Coronary artery (tissue), 2 donors: ENCODE measurements at regions not wholly inside any gene's neighbourhood (a gene's known extent, or its start where the extent isn't known, plus 50 kb on each side); places are given as distances from the start of the nearest gene placed in this dataset.

ENCODE experiments used
- DNase-seq: peaks from one replicate; pipeline ENCODE4 v3.0.0-alpha.2; 2017; ENCODE audit warnings: low spot score
- H3K27ac ChIP-seq, 2 donors: fragments of 200-600 bp; sonication (generic); one replicate each; pipeline ENCODE4 v1.5.1; 2016 to 2019
- H3K4me3 ChIP-seq: fragments of 200-600 bp; sonication (generic); 2 replicates; pipeline ENCODE4 v1.5.1; 2016; ENCODE audit warnings: mild to moderate bottlenecking, moderate library complexity
- TF ChIP-seq, protein P1 (sequence below): fragments of 200-600 bp; sonication (generic); IDR thresholded peaks from one replicate; pipeline ENCODE4 v1.5.1; 2019; ENCODE audit warnings: antibody characterized with exemption

DNA sequence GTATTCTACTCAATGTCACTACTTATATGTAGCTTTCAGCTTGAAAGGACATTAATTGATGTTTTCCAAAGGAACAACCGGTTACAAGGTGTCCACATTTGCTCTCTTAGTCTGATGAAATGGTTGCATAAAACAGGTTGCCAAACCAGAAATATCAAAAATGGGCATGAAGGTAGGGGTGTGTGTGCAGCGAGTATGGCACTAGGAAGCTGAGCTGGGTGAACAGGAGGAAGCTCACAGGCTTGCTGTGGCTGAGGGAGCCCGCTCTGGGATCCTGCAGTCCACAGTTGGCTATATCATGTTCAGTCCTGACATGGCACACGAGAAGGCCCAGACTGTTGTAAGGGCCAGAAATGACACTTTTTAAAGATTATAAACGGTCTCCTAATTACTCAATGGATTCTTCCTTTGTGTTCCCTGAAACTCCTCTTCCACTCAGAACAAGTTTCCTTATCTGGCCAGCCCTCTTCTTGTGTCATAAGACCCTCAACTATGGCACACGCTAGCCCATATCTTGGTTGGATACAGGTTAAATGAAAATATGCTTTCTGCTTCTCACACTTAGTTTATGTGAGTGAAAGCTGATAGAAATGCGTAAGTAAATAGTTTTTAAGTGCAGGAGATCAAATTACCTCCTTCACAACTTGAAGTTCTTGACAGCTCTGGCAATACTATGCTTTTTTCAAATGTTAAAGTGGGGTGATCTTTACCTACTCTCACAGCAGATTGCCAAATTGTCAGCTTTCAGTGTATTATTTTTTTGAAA lies 201.5 kb downstream of the LMO4 start:
- TF ChIP-seq, protein P1, sequence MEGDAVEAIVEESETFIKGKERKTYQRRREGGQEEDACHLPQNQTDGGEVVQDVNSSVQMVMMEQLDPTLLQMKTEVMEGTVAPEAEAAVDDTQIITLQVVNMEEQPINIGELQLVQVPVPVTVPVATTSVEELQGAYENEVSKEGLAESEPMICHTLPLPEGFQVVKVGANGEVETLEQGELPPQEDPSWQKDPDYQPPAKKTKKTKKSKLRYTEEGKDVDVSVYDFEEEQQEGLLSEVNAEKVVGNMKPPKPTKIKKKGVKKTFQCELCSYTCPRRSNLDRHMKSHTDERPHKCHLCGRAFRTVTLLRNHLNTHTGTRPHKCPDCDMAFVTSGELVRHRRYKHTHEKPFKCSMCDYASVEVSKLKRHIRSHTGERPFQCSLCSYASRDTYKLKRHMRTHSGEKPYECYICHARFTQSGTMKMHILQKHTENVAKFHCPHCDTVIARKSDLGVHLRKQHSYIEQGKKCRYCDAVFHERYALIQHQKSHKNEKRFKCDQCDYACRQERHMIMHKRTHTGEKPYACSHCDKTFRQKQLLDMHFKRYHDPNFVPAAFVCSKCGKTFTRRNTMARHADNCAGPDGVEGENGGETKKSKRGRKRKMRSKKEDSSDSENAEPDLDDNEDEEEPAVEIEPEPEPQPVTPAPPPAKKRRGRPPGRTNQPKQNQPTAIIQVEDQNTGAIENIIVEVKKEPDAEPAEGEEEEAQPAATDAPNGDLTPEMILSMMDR, result no peak
- no peak overlapping the region for H3K4me3 ChIP-seq
- H3K27ac ChIP-seq, result no peak overlapping the region
- no peak for DNase-seq

DNA sequence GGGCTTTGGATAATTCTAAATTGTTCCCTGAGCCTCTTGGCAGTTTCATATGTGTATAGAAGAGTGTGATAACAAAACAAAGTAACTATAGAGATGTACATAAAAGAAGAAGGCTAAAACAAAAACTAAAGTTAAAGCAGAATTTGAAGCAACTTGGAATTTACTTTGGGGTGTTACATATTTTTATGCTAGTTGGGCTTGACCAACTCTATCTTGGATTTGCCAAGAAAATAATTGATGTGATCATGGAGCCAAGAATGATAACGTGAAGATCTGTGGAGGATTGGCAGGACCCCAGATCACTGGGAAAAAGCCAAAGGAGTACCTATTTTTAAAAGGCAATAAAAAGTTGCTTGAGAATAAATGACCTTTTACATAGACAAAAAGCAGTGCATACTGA lies 206.9 kb downstream of the LMO4 start:
- H3K4me3 ChIP-seq, result no peak overlapping the region
- no peak for DNase-seq
- TF ChIP-seq, protein P1, result no peak
- H3K27ac ChIP-seq, result no peak overlapping the region

DNA sequence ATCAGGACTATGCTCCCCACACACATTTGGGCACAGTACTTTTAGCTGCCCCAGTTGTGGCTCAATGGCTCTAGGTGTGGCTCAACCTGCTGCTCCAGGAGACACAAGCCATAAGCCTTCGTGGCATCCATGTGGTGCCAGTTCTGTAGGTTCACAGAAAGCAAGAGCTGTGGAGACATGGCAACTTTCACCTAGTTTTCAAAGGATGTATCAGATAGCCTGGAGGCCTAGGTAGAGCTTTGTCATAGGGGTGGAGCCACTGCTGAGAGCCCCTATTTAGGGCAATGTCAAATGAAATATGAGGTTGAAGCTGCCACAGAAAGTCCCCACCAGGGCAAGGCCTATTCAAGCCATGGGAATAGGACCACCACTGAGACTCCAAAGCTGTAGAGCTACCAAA lies 210.5 kb downstream of the LMO4 start:
- Histone ChIP-seq H3K27ac (no peak overlapping the region), H3K4me3 (no peak overlapping the region)
- no peak for DNase-seq
- TF ChIP-seq, protein P1, result no peak

DNA sequence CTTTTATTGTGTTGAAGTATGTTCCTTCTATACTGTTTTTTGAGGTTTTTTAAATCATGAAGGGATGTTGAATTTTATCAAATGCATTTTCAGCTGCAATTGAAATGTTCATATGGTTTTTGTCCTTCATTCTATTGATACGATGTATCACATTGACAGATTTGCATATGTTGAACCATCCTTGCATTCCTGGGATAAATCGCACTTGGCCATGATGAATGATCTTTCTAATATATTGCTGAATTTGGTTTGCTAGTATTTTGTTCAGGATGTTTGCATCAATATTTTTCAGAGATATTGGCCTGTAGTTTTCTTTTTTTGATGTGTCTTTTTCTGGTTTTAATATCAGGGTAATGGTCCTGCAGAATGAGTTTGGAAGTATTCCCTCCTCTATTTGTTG lies 214.0 kb downstream of the LMO4 start:
- TF ChIP-seq, protein P1, result no peak
- DNase-seq, result no peak
- Histone ChIP-seq H3K4me3 (no peak overlapping the region), H3K27ac (no peak overlapping the region)

DNA sequence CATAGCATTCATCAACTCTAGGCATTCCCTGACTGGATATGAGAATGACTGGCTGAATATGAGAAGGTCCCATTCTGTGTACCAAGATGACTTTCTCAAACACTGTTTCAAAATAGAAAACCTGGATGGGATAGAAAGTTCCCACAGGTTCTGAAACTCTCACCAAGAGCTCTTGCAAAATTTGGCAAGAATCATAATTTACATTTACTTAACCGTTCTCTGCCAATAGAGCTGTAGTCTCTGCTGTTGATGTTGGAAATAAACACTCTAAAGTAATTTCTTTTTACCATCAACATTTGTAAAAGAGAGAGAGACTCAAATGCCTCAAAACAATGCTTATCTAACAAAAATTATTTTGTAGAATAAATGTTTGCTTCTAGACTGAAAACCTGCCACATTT lies 221.1 kb downstream of the LMO4 start:
- TF ChIP-seq, protein P1, result no peak
- no peak for DNase-seq
- H3K27ac ChIP-seq, result no peak overlapping the region
- no peak overlapping the region for H3K4me3 ChIP-seq

GRCh38 chr1:87553511-87553910 lies 224.8 kb downstream of the LMO4 start:
- TF ChIP-seq, protein P1, result no peak

GRCh38 chr1:87555366-87555765 lies 226.7 kb downstream of the LMO4 start:
- TF ChIP-seq, protein P1, result no peak
- Histone ChIP-seq H3K4me3 (no peak overlapping the region), H3K27ac (no peak overlapping the region)
- DNase-seq, result no peak

More at GRCh38 chr1:87553511-87553910, 224.8 kb downstream of the LMO4 start:
- no peak overlapping the region for H3K4me3 ChIP-seq
- no peak overlapping the region for H3K27ac ChIP-seq
- DNase-seq, result no peak
